H1 (cell line): ENCODE measurements at regions not wholly inside any gene's neighbourhood (a gene's known extent, or its start where the extent isn't known, plus 50 kb on each side); places are given as distances from the start of the nearest gene placed in this dataset.

Source experiments
- CTCF ChIA-PET: fragments of 300-600 bp; sonication (Branson Sonifier 250); formaldehyde crosslinking; loops from one replicate; lab custom pipeline; 2021; ENCODE audit not compliant: partially characterized antibody; lab: Charles Lee
- POLR2A ChIA-PET: fragments of 300-600 bp; sonication (Branson Sonifier 250); formaldehyde crosslinking; loops from one replicate; lab custom pipeline; 2021; ENCODE audit warnings: inconsistent platforms; ENCODE audit not compliant: partially characterized antibody; lab: Charles Lee
- DNase-seq, 2 experiments: peaks; one replicate each; pipeline versions ENCODE4 v3.0.0 to v3.0.0-alpha.2; 2010 to 2022; ENCODE audit warnings: low spot score in 2 of 2, low read depth in 1 of 2, mixed read lengths in 1 of 2
- FAIRE-seq: peaks from 2 replicates; lab custom pipeline; 2011; peaks lifted over from hg19 to GRCh38; lab: Jason Lieb, UNC
- H2AFZ ChIP-seq: 2 replicates; pipeline ENCODE4 v1.8.1; 2012; ENCODE audit warnings: low read length, inconsistent platforms
- H2AK5ac ChIP-seq: 2 replicates; pipeline ENCODE4 v1.6.1; 2013; ENCODE audit warnings: low read depth, low read length
- H2BK120ac ChIP-seq: replicated peaks from 2 replicates; pipeline ENCODE3; 2013; ENCODE audit warnings: low read depth, low read length, inconsistent platforms
- H2BK12ac ChIP-seq: 2 replicates; pipeline ENCODE4 v1.6.1; 2013; ENCODE audit warnings: low read depth, low read length
- H2BK15ac ChIP-seq: 2 replicates; pipeline ENCODE4 v1.6.1; 2013; ENCODE audit warnings: low read length
- H2BK20ac ChIP-seq: 2 replicates; pipeline ENCODE4 v1.6.1; 2013; ENCODE audit warnings: low read length
- H2BK5ac ChIP-seq: 2 replicates; pipeline ENCODE4 v1.6.1; 2013; ENCODE audit warnings: low read depth, low read length
- H3K14ac ChIP-seq: 2 replicates; pipeline ENCODE4 v1.6.1; 2013; ENCODE audit warnings: inconsistent platforms; ENCODE audit not compliant: insufficient read length
- H3K18ac ChIP-seq: 2 replicates; pipeline ENCODE4 v1.6.1; 2013; ENCODE audit warnings: low read length; ENCODE audit errors: extremely low read depth
- H3K23ac ChIP-seq: 2 replicates; pipeline ENCODE4 v1.6.1; 2013; ENCODE audit warnings: inconsistent platforms; ENCODE audit not compliant: insufficient read length
- H3K23me2 ChIP-seq: 2 replicates; pipeline ENCODE4 v1.6.1; 2013; ENCODE audit warnings: low read depth, low read length
- H3K27ac ChIP-seq: 2 replicates; pipeline ENCODE4 v1.6.1; 2011; ENCODE audit warnings: low read depth, low read length, inconsistent platforms
- H3K27me3 ChIP-seq, 4 experiments: replicated peaks in 1 of 4; 1 replicate in 1 of 4; 2 replicates in 3 of 4; pipeline versions ENCODE4 v1.6.1 to v1.8.1; 2011 to 2013; ENCODE audit warnings: low read length in 3 of 4, mild to moderate bottlenecking in 3 of 4, inconsistent platforms in 2 of 4, mixed read lengths in 2 of 4, moderate library complexity in 1 of 4; ENCODE audit not compliant: control insufficient read depth in 3 of 4, insufficient read depth in 3 of 4; ENCODE audit errors: extremely low read depth in 1 of 4
- H3K36me3 ChIP-seq, 4 experiments: 2 replicates each; pipeline versions ENCODE4 v1.6.1 to v1.8.1; 2011 to 2013; ENCODE audit warnings: mild to moderate bottlenecking in 4 of 4, low read length in 3 of 4, moderate library complexity in 2 of 4, control low read depth in 1 of 4, inconsistent platforms in 1 of 4; ENCODE audit not compliant: insufficient read depth in 4 of 4, control insufficient read depth in 2 of 4
- H3K4ac ChIP-seq: replicated peaks from 2 replicates; pipeline ENCODE3; 2013; ENCODE audit warnings: low read length, low read depth, mixed read lengths, inconsistent platforms; ENCODE audit not compliant: insufficient read length
- H3K4me1 ChIP-seq, 4 experiments: replicated peaks in 1 of 4; 1 replicate in 1 of 4; 2 replicates in 3 of 4; pipeline versions ENCODE4 v1.6.1 to v1.8.1; 2011 to 2013; ENCODE audit warnings: low read length in 3 of 4, inconsistent platforms in 2 of 4, mixed read lengths in 1 of 4; ENCODE audit not compliant: insufficient read depth in 4 of 4, control insufficient read depth in 3 of 4
- H3K4me2 ChIP-seq, 2 experiments: 2 replicates each; pipeline versions ENCODE4 v1.6.1 to v1.8.1; 2011 to 2013; ENCODE audit warnings: low read depth in 2 of 2, low read length in 2 of 2, control low read depth in 1 of 2, inconsistent platforms in 1 of 2, mild to moderate bottlenecking in 1 of 2; ENCODE audit not compliant: insufficient read depth in 1 of 2
- H3K4me3 ChIP-seq, 4 experiments: fragments of 200-600, 300-600 bp in 1 of 4; sonication (generic), shearing (Covaris generic), sonication (Bioruptor Twin) in 1 of 4; 2 replicates each; pipeline versions ENCODE4 v1.5.1 to v1.8.1; 2011 to 2016; ENCODE audit warnings: low read length in 4 of 4, low read depth in 3 of 4, control low read depth in 2 of 4, inconsistent platforms in 2 of 4, mild to moderate bottlenecking in 2 of 4, mixed read lengths in 1 of 4, moderate library complexity in 1 of 4; ENCODE audit not compliant: insufficient read depth in 2 of 4; ENCODE audit errors: extremely low read depth in 1 of 4
- H3K56ac ChIP-seq: replicated peaks from 2 replicates; pipeline ENCODE3; 2013; ENCODE audit warnings: low read depth, mild to moderate bottlenecking, mixed read lengths, low read length, inconsistent platforms; ENCODE audit not compliant: insufficient read length
- H3K79me1 ChIP-seq: 2 replicates; pipeline ENCODE4 v1.6.1; 2013; ENCODE audit warnings: low read depth, low read length, control low read depth
- H3K79me2 ChIP-seq, 2 experiments: 2 replicates each; pipeline versions ENCODE4 v1.6.1 to v1.8.1; 2012 to 2013; ENCODE audit warnings: low read length in 2 of 2, mild to moderate bottlenecking in 2 of 2, inconsistent platforms in 1 of 2; ENCODE audit not compliant: insufficient read depth in 2 of 2, control insufficient read depth in 1 of 2
- H3K9ac ChIP-seq, 4 experiments: replicated peaks in 1 of 4; 1 replicate in 1 of 4; 2 replicates in 3 of 4; pipeline versions ENCODE4 v1.6.1 to v1.8.1; 2011 to 2013; ENCODE audit warnings: low read depth in 3 of 4, low read length in 3 of 4, control low read depth in 2 of 4, mild to moderate bottlenecking in 2 of 4, moderate library complexity in 2 of 4, inconsistent platforms in 1 of 4; ENCODE audit errors: extremely low read depth in 1 of 4
- H3K9me3 ChIP-seq, 2 experiments: 2 replicates each; pipeline versions ENCODE4 v1.6.1 to v1.8.1; 2012 to 2013; ENCODE audit warnings: mild to moderate bottlenecking in 2 of 2, moderate library complexity in 2 of 2, control low read depth in 1 of 2, inconsistent platforms in 1 of 2, low read depth in 1 of 2, low read length in 1 of 2, mixed read lengths in 1 of 2; ENCODE audit not compliant: insufficient read depth in 2 of 2
- H4K20me1 ChIP-seq, 2 experiments: replicated peaks in 1 of 2; 2 replicates each; pipeline versions ENCODE3 to v1.8.1; 2011 to 2013; ENCODE audit warnings: inconsistent platforms in 2 of 2, low read length in 2 of 2, mild to moderate bottlenecking in 1 of 2; ENCODE audit not compliant: insufficient read depth in 2 of 2, control insufficient read depth in 1 of 2
- H4K5ac ChIP-seq: 2 replicates; pipeline ENCODE4 v1.6.1; 2013; ENCODE audit warnings: low read length, low read depth, mixed read lengths, inconsistent platforms; ENCODE audit not compliant: insufficient read length
- H4K8ac ChIP-seq: 2 replicates; pipeline ENCODE4 v1.8.0; 2013; ENCODE audit warnings: mild to moderate bottlenecking, moderate library complexity, low read length, inconsistent platforms; ENCODE audit not compliant: insufficient read depth; ENCODE audit errors: extremely low read depth
- H4K91ac ChIP-seq: replicated peaks from 2 replicates; pipeline ENCODE3; 2013; ENCODE audit warnings: low read length, mixed read lengths, inconsistent platforms; ENCODE audit not compliant: insufficient read length
- CHD2 ChIP-seq: IDR thresholded peaks from 2 replicates; pipeline ENCODE4 v1.6.1; 2012; ENCODE audit warnings: low read length, improper control_type of control experiment
- GTF2F1 ChIP-seq: IDR thresholded peaks from 2 replicates; pipeline ENCODE4 v1.6.1; 2012; ENCODE audit warnings: low read depth, low read length, improper control_type of control experiment, borderline replicate concordance
- HDAC2 ChIP-seq, 2 experiments: fragments of 300-600 bp in 1 of 2; sonication (generic) in 1 of 2; IDR thresholded peaks; 2 replicates each; pipeline ENCODE4 v1.6.1; 2011 to 2012; ENCODE audit warnings: low read depth in 2 of 2, low read length in 2 of 2, mild to moderate bottlenecking in 2 of 2, moderate library complexity in 2 of 2, borderline replicate concordance in 1 of 2, inconsistent platforms in 1 of 2
- KDM5A ChIP-seq: fragments of 200-600 bp; IDR thresholded peaks from 2 replicates; pipeline ENCODE4 v1.7.1; 2012; ENCODE audit warnings: mild to moderate bottlenecking, low read length, inconsistent platforms, mixed read lengths
- SP4 ChIP-seq: IDR thresholded peaks from 2 replicates; pipeline ENCODE4 v1.6.1; 2012; ENCODE audit warnings: low read length, inconsistent platforms
- YY1 ChIP-seq: IDR thresholded peaks from 2 replicates; pipeline ENCODE4 v1.6.1; 2011; ENCODE audit warnings: low read depth, mild to moderate bottlenecking, low read length
- WGBS, 2 experiments: shearing (Covaris generic) in 1 of 2; methylation state at CpG; one replicate each; pipeline versions ENCODE4 v1.1.6 to v1.1.7; 2013 to 2015; ENCODE audit warnings: low lambda C conversion rate in 2 of 2, mixed read lengths in 2 of 2, inconsistent platforms in 1 of 2, low coverage in 1 of 2, missing lambda C conversion rate in 1 of 2; ENCODE audit not compliant: insufficient replicate concordance in 2 of 2, insufficient coverage in 1 of 2, insufficient read length in 1 of 2; ENCODE audit errors: extremely low coverage in 1 of 2, missing lambda C conversion rate in 1 of 2; 5-methylcytosine and 5-hydroxymethylcytosine counted together

GRCh38 chr18:75551071-75551470 is 123.6 kb upstream of the SMIM21 start:
- Histone ChIP-seq H3K4ac (no peak overlapping the region), H4K91ac (no peak overlapping the region), H3K79me2 (no peaks in the 10 kb centered on the region), H3K36me3 (no peaks in the 10 kb centered on the region), H3K4me2 (no peak overlapping the region), H3K27me3 (no peaks in the 10 kb centered on the region), H2BK120ac (no peak overlapping the region), H3K23me2 (no peaks in the 10 kb centered on the region), H3K4me1 (peaks cover 0 to 4% (median 2%) of the 10 kb centered on the region in 4 experiments; a peak in 1 of 7 replicates), H2BK12ac (no peak overlapping the region), H3K9me3 (no peaks in the 10 kb centered on the region), H3K27ac (no peak overlapping the region), H2BK15ac (no peak overlapping the region), H4K20me1 (no peaks in the 10 kb centered on the region), H3K56ac (no peak overlapping the region), H2AFZ (no peak overlapping the region), H2BK20ac (no peak overlapping the region), H2BK5ac (no peak overlapping the region), H3K18ac (no peak overlapping the region), H2AK5ac (no peak overlapping the region), H3K9ac (no peak overlapping the region), H3K4me3 (no peak overlapping the region), H4K5ac (no peak overlapping the region), H3K14ac (no peak overlapping the region), H4K8ac (no peak overlapping the region), H3K23ac (no peak overlapping the region), H3K79me1 (no peaks in the 10 kb centered on the region)
- FAIRE-seq, result no peak
- ChIA-PET POLR2A (no interaction called here), CTCF (interaction anchor here (0.5 to 1.4 kb wide), 2 partner anchors 176 to 179 kb away, joined by 3 to 4 read pairs; no protein-coding TSS in a partner anchor)
- no peak for DNase-seq
- WGBS, 2 experiments, result 93% methylated on average over 4 of the region's 4 CpGs; no CpG with 5 or more reads in 1 of the 2 experiments
- no peak for TF ChIP-seq SP4
- no peak for TF ChIP-seq CHD2
- TF ChIP-seq GTF2F1, result no peak
- no peak for TF ChIP-seq KDM5A
- TF ChIP-seq YY1, result no peak
- TF ChIP-seq HDAC2 (IDR thresholded peaks at IDR 0.05; ENCODE audit: borderline replicate concordance in 1 of 2, low read depth in 2 of 2, low read length in 2 of 2), result no peak
